ENCODE measurements at regions not wholly inside any gene's neighbourhood (a gene's known extent, or its start where the extent isn't known, plus 50 kb on each side); places are given as distances from the start of the nearest gene placed in this dataset.
"Not testable (repeated sequence)": the region's sequence is repeated elsewhere in the genome, so short reads cannot be mapped to it uniquely, and the experiment has no call there.

- Mint-ChIP-seq H3K36me3 (no peaks in the 10 kb centered on the region), H3K9me3 (no peaks in the 10 kb centered on the region), H3K27ac (no peak overlapping the region)
- ATAC-seq: no peak
- no peak for DNase-seq (ENCODE audit: low spot score in 2 of 2)
These were observed 129.8 kb downstream of the ZNF280B start for GRCh38 chr22:22378446-22379415.

DNA sequence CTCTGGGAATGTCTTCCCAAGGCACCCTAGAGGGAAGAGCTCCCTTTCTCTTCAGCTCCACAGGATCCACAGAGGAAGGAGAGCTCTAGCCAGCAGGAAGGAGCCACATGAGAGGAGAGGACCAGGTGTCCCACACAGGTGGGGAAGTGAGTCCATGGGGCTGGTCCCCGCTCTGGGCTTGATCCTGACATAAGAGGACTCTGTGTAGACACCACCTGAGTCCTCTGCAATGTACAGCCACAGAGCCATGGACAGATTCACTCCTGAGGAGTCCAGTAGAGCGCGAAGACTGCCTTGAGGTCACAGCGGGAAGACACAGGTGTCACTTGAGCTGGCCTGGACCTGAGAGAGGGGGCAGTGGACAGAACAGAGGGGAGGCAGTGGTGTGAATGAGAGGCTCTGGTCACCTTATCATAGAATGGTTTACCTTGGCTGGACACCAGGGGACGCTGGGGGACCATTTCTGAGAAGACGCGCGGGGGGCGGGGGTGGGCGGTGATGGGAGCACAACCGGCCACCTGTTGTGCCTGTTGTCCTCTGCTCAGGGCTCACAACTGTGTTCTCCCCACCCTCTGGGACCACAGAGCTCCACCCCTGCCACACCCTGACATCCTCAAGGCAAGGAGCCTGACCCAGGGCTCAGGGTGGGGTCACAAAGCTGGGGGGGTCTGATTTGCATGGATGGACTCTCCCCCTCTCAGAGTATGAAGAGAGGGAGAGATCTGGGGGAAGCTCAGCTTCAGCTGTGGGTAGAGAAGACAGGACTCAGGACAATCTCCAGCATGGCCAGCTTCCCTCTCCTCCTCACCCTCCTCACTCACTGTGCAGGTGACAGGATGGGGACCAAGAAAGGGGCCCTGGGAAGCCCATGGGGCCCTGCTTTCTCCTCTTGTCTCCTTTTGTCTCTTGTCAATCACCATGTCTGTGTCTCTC lies 128.2 kb downstream of the ZNF280B start:
- no peak overlapping the region for H3K27ac Mint-ChIP-seq
- no peaks in the 10 kb centered on the region for H3K36me3 Mint-ChIP-seq
- no peak for DNase-seq (ENCODE audit: low spot score in 2 of 2)
- no peaks in the 10 kb centered on the region for H3K9me3 Mint-ChIP-seq
- no peak for ATAC-seq

DNA sequence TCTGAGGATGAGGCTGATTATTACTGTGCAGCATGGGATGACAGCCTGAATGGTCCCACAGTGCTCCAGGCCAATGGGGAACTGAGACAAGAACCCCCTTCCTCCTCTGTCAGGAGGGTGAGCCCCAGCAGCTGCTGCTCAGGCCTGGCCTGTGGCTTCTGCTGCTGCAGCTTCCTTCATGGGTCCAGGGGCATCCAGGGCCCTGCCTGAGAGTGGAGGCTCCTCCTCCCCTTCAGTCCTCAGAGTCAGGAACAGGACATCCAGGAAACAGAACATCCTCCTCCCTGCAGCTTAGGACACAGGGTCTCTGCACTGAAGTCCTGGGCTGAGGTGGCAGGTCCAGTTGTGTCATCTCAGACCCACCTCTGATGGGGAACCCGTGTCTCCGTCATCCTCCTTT lies 127.2 kb downstream of the ZNF280B start:
- not testable (repeated sequence) for H3K9me3 Mint-ChIP-seq; H3K36me3 Mint-ChIP-seq; ATAC-seq; DNase-seq (ENCODE audit: low spot score in 2 of 2); H3K27ac Mint-ChIP-seq

- DNase-seq (ENCODE audit: low spot score in 2 of 2) (no peak), ATAC-seq (no peak)
- Mint-ChIP-seq H3K36me3 (no peaks in the 10 kb centered on the region), H3K27ac (no peak overlapping the region), H3K9me3 (no peaks in the 10 kb centered on the region)
These were observed 124.3 kb downstream of the ZNF280B start for GRCh38 chr22:22384267-22384666.

- H3K9me3 Mint-ChIP-seq: no peaks in the 10 kb centered on the region
- ATAC-seq: no peak
These were observed 123.8 kb downstream of the ZNF280B start for GRCh38 chr22:22384668-22385244.

GRCh38 chr22:22386602-22387385 lies 121.7 kb downstream of the ZNF280B start:
- ATAC-seq: no peak
- no peak overlapping the region for H3K27ac Mint-ChIP-seq
- no peaks in the 10 kb centered on the region for H3K9me3 Mint-ChIP-seq
- no peak for DNase-seq (ENCODE audit: low spot score in 2 of 2)
- no peaks in the 10 kb centered on the region for H3K36me3 Mint-ChIP-seq

More at GRCh38 chr22:22384668-22385244, 123.8 kb downstream of the ZNF280B start:
- Mint-ChIP-seq H3K36me3 (no peaks in the 10 kb centered on the region), H3K27ac (no peak overlapping the region)
- no peak for DNase-seq (ENCODE audit: low spot score in 2 of 2)

- no peak overlapping the region for H3K27ac Mint-ChIP-seq
- H3K36me3 Mint-ChIP-seq: no peaks in the 10 kb centered on the region
- DNase-seq (ENCODE audit: low spot score in 2 of 2) (no peak), ATAC-seq (no peak)
- no peaks in the 10 kb centered on the region for H3K9me3 Mint-ChIP-seq
These were observed 121.2 kb downstream of the ZNF280B start for GRCh38 chr22:22387386-22387736.

- H3K36me3 Mint-ChIP-seq: no peaks in the 10 kb centered on the region
- DNase-seq (ENCODE audit: low spot score in 2 of 2) (no peak), ATAC-seq (no peak)
- H3K9me3 Mint-ChIP-seq: no peaks in the 10 kb centered on the region
- no peak overlapping the region for H3K27ac Mint-ChIP-seq
These were observed 120.5 kb downstream of the ZNF280B start for GRCh38 chr22:22388090-22388489.

- no peaks in the 10 kb centered on the region for H3K9me3 Mint-ChIP-seq
- ATAC-seq (no peak), DNase-seq (ENCODE audit: low spot score in 2 of 2) (no peak)
- H3K36me3 Mint-ChIP-seq: no peaks in the 10 kb centered on the region
- no peak overlapping the region for H3K27ac Mint-ChIP-seq
These were observed 120.0 kb downstream of the ZNF280B start for GRCh38 chr22:22388494-22388893.

DNA sequence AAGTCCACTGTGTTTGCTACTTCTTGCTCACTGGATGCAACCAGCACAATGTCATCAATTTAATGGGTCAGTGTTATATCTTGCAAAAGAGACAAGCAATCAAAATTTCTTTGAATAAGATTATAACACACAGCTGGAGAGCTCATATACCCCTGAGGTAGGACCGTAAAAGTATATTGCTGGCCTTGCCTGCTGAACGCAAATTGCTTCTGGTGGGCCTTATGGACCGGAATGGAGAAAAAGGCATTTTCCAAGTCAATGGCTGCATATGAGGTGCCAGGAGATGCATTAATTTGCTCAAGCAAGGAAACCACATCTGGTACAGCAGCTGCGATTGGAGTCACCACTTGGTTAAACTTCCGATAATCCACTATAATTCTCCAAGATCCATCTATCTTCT lies 119.1 kb downstream of the ZNF280B start:
- no peak for ATAC-seq
- no peaks in the 10 kb centered on the region for H3K9me3 Mint-ChIP-seq
- H3K27ac Mint-ChIP-seq: no peak overlapping the region
- no peak for DNase-seq (ENCODE audit: low spot score in 2 of 2)
- no peaks in the 10 kb centered on the region for H3K36me3 Mint-ChIP-seq

DNA sequence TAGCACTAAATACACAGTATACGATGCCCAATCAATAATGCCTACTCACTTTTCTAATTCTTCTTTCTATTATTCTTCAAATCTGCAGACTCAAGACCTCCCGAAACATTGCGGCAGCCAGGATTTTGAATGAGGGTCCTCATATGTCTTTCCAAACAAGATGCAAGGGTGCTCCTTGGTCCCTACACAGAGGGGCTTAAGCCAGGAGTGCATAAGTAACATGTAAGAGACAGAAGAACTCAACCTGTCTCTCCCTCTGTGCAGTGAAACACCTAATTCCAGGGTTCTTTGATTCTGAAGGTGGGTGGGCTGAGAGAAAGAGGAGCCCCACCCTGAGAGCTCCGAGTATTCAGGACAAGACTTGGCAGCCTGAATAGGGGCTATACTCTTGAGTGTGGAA lies 117.6 kb downstream of the ZNF280B start:
- ATAC-seq: no peak
- Mint-ChIP-seq H3K36me3 (no peaks in the 10 kb centered on the region), H3K9me3 (no peaks in the 10 kb centered on the region), H3K27ac (no peak overlapping the region)
- no peak for DNase-seq (ENCODE audit: low spot score in 2 of 2)

DNA sequence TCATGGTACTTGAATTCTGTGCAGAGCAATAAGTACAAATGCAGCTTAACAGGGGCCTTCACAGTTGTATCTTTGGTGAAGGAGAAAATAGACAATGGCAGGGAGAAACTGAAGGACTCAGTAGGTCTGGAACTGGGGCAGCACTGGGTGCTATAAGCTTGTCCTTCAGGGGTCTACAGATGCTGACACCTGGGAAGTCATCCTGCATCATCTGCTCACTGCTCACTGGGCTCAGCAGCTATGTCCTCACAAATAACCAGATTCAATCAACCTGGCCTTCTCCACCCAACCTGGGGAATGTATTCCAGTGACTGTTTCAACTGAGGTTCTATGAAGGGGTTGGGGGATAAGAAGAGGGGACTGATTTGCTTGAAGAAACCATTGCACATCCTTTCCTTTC lies 117.0 kb downstream of the ZNF280B start:
- DNase-seq (ENCODE audit: low spot score in 2 of 2) (no peak), ATAC-seq (no peak)
- H3K9me3 Mint-ChIP-seq: no peaks in the 10 kb centered on the region
- no peaks in the 10 kb centered on the region for H3K36me3 Mint-ChIP-seq
- no peak overlapping the region for H3K27ac Mint-ChIP-seq

DNA sequence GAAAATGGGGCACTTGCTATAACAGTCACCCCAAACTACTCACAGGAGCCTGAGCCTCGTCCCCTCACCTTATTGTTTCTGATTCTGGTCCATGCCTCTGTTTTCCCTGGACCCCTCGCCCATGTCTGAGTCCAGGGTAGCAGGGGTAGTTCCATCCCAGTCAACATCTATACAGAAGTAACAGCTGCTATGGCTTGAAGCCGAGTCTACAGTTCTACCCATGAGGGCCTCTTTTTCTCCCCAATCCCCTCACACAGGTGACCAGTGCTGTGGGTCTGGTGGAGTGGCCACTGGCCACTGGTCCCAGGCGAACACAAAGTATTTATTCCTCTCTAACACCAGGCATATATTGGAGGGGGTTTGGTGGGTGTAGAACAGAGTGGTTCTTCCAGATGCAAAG lies 116.4 kb downstream of the ZNF280B start:
- Mint-ChIP-seq H3K27ac (no peak overlapping the region), H3K36me3 (no peaks in the 10 kb centered on the region), H3K9me3 (no peaks in the 10 kb centered on the region)
- ATAC-seq: no peak
- no peak for DNase-seq (ENCODE audit: low spot score in 2 of 2)

- no peak for ATAC-seq
- Mint-ChIP-seq H3K27ac (no peak overlapping the region), H3K9me3 (no peaks in the 10 kb centered on the region)
These were observed 114.0 kb downstream of the ZNF280B start for GRCh38 chr22:22394591-22394990.

DNA sequence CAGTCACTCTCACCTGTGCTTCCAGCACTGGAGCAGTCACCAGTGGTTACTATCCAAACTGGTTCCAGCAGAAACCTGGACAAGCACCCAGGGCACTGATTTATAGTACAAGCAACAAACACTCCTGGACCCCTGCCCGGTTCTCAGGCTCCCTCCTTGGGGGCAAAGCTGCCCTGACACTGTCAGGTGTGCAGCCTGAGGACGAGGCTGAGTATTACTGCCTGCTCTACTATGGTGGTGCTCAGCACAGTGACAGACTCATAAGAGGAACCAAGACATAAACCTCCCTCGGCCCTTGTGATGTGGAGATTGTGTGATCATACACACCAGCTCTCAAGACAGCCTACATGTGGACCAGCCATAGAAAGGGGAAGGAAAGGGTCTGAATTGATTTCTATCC lies 113.3 kb downstream of the ZNF280B start:
- Mint-ChIP-seq H3K36me3 (no peaks in the 10 kb centered on the region), H3K9me3 (no peaks in the 10 kb centered on the region), H3K27ac (no peak overlapping the region)
- no peak for ATAC-seq
- no peak for DNase-seq (ENCODE audit: low spot score in 2 of 2)

More at GRCh38 chr22:22394591-22394990, 114.0 kb downstream of the ZNF280B start:
- no peaks in the 10 kb centered on the region for H3K36me3 Mint-ChIP-seq
- no peak for DNase-seq (ENCODE audit: low spot score in 2 of 2)

- no peaks in the 10 kb centered on the region for H3K36me3 Mint-ChIP-seq
- no peak overlapping the region for H3K27ac Mint-ChIP-seq
- DNase-seq (ENCODE audit: low spot score in 2 of 2) (no peak), ATAC-seq (no peak)
- no peaks in the 10 kb centered on the region for H3K9me3 Mint-ChIP-seq
These were observed 111.7 kb downstream of the ZNF280B start for GRCh38 chr22:22396741-22397291.
